ENCODE measurements at regions not wholly inside any gene's neighbourhood (a gene's known extent, or its start where the extent isn't known, plus 50 kb on each side); places are given as distances from the start of the nearest gene placed in this dataset.

- TF ChIP-seq EZH2 (IDR thresholded peaks at IDR 0.05) (no peak), CTCF (IDR thresholded peaks at IDR 0.05 in 2 of 3, conservative IDR thresholded peaks at IDR 0.05 in 1 of 3; ENCODE audit: borderline replicate concordance in 1 of 3, insufficient read depth in 1 of 3, low read depth in 2 of 3, low read length in 2 of 3) (no peak), POLR2A (IDR thresholded peaks at IDR 0.05; ENCODE audit: borderline replicate concordance, extremely low read depth, insufficient read depth, insufficient read length) (no peak), POLR2AphosphoS5 (IDR thresholded peaks at IDR 0.05; ENCODE audit: low read depth, low read length) (no peak), ZBTB33 (IDR thresholded peaks at IDR 0.05; ENCODE audit: extremely low read depth, insufficient replicate concordance, low read length) (no peak), ELF1 (IDR thresholded peaks at IDR 0.05; ENCODE audit: borderline replicate concordance, low read depth) (no peak), EGR1 (IDR thresholded peaks at IDR 0.05; ENCODE audit: low read depth) (no peak), SIN3A (IDR thresholded peaks at IDR 0.05; ENCODE audit: low read depth) (no peak)
Measured at GRCh38 chr1:181250038-181250437, 161.5 kb downstream of the IER5 start.
